Astrocyte of the cerebellum (primary cell): ENCODE measurements at regions not wholly inside any gene's neighbourhood (a gene's known extent, or its start where the extent isn't known, plus 50 kb on each side); places are given as distances from the start of the nearest gene placed in this dataset.

Experiments used
- DNase-seq: peaks from one replicate; pipeline ENCODE4 v3.0.0-alpha.2; 2011; ENCODE audit warnings: low read depth
- H3K4me3 ChIP-seq: 2 replicates; pipeline ENCODE4 v1.5.1; 2011; ENCODE audit warnings: mild to moderate bottlenecking, low read depth, low read length, moderate library complexity
- CTCF ChIP-seq: IDR thresholded peaks from 2 replicates; pipeline ENCODE4 v1.5.1; 2012; ENCODE audit warnings: low read length, low read depth, moderate library complexity, mild to moderate bottlenecking; ENCODE audit errors: missing control alignments
- in situ Hi-C: cut with HindIII; loops from 2 replicates; pipeline ENCODE4 v1.10.0; 2017; ENCODE audit warnings: low sequenced_read_pairs

GRCh38 chr5:88542786-88543185 lies 274.1 kb upstream of the TMEM161B start:
- no peak for TF ChIP-seq CTCF
- no peak overlapping the region for H3K4me3 ChIP-seq
- in situ Hi-C loops: no loop called here
- peak; percentile 42 for DNase-seq

- DNase-seq: no peak
- in situ Hi-C loops: no loop called here
- H3K4me3 ChIP-seq: no peak overlapping the region
- no peak for TF ChIP-seq CTCF
Observed at GRCh38 chr5:88540471-88541115, 271.9 kb upstream of the TMEM161B start.

- in situ Hi-C loops: no loop called here
- TF ChIP-seq CTCF: no peak
- no peak overlapping the region for H3K4me3 ChIP-seq
Observed at GRCh38 chr5:88539693-88540365, 271.2 kb upstream of the TMEM161B start.

DNA sequence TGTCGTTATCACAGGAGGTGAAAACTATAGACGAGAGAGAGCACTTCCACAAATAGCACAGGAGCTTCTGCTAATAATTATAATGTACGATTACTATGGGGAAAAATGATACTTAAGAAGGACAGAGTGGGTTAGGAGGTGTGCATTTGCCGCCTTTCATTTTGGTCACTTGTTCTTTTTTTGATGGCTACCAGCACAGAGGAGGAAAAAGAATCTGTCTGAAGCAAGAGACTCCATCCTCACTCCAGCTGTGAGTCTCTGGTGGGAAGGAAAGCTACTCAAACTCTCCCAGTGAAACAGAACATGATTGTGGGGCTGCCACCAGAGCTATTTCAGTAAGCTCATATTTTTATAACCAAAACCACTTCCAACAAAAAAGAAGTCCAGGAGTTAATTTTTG lies 270.4 kb upstream of the TMEM161B start:
- DNase-seq: no peak
- TF ChIP-seq CTCF: no peak
- in situ Hi-C loops: no loop called here
- no peak overlapping the region for H3K4me3 ChIP-seq

More at GRCh38 chr5:88539693-88540365, 271.2 kb upstream of the TMEM161B start:
- DNase-seq: no peak

GRCh38 chr5:88536146-88536545 lies 267.5 kb upstream of the TMEM161B start:
- no peak for TF ChIP-seq CTCF
- no peak for DNase-seq
- in situ Hi-C loops: no loop called here
- no peak overlapping the region for H3K4me3 ChIP-seq

GRCh38 chr5:88524941-88525340 lies 256.3 kb upstream of the TMEM161B start:
- in situ Hi-C loops: no loop called here
- TF ChIP-seq CTCF: no peak
- H3K4me3 ChIP-seq: no peak overlapping the region
- no peak for DNase-seq
